ENCODE measurements at regions not wholly inside any gene's neighbourhood (a gene's known extent, or its start where the extent isn't known, plus 50 kb on each side); places are given as distances from the start of the nearest gene placed in this dataset.

DNA sequence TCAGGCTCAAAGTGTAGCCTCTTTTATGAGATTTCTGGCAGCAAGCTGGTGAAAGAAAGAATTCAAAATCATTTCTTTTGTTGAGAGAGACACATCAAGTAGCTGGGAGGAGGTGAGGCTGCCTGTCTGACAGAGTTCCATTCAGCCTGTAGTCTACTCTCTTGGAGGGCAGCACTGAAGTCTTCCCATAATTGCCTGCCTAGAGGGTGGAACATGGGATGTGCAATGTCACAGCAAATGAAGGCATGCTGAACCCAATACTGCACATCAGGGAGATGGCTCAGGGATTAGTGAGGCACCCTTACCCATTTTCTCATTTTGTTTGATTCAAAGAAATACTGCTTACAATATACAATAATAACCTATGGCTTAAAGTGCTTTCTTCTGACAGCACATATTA, 475.7 kb downstream of the TMEM232 start:
- Histone ChIP-seq H3K4me1 (no peaks in the 10 kb centered on the region), H3K27me3 (no peaks in the 10 kb centered on the region), H3K36me3 (no peaks in the 10 kb centered on the region), H3K4me3 (no peak overlapping the region), H3K27ac (no peak overlapping the region), H3K9me3 (no peaks in the 10 kb centered on the region)
- TF ChIP-seq POLR2AphosphoS5 (IDR thresholded peaks at IDR 0.05) (no peak), EP300 (IDR thresholded peaks at IDR 0.05) (no peak), POLR2A (IDR thresholded peaks at IDR 0.05) (no peak)
- TF ChIP-seq, protein P1, sequence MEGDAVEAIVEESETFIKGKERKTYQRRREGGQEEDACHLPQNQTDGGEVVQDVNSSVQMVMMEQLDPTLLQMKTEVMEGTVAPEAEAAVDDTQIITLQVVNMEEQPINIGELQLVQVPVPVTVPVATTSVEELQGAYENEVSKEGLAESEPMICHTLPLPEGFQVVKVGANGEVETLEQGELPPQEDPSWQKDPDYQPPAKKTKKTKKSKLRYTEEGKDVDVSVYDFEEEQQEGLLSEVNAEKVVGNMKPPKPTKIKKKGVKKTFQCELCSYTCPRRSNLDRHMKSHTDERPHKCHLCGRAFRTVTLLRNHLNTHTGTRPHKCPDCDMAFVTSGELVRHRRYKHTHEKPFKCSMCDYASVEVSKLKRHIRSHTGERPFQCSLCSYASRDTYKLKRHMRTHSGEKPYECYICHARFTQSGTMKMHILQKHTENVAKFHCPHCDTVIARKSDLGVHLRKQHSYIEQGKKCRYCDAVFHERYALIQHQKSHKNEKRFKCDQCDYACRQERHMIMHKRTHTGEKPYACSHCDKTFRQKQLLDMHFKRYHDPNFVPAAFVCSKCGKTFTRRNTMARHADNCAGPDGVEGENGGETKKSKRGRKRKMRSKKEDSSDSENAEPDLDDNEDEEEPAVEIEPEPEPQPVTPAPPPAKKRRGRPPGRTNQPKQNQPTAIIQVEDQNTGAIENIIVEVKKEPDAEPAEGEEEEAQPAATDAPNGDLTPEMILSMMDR (IDR thresholded peaks at IDR 0.05), result no peak
- ATAC-seq (ENCODE audit: low FRiP score in 2 of 2), result no peak
- no peak for DNase-seq

DNA sequence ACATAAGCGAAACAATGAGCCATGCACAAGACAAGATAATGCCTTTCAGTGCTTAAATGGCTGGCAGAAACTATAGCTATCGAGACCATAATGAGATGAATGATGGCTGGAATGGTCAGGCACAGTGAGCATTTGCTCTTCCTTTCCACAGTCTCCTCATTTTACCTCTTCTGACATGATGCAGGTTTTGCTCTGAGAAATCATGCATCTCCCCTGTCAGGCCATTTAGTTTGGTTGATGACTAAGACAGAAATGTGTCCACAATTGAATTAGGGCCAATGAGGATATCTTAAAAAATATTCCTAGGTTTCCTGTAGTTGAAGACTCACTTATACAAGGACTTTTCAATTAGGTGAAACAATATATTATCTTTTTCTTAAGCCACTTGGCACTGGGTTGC, 475.1 kb downstream of the TMEM232 start:
- no peaks in the 10 kb centered on the region for H3K4me1 ChIP-seq
- TF ChIP-seq, protein P1 (IDR thresholded peaks at IDR 0.05), result no peak
- no peak for TF ChIP-seq EP300 (IDR thresholded peaks at IDR 0.05)
- TF ChIP-seq POLR2AphosphoS5 (IDR thresholded peaks at IDR 0.05), result no peak
- TF ChIP-seq POLR2A (IDR thresholded peaks at IDR 0.05), result no peak
- no peaks in the 10 kb centered on the region for H3K36me3 ChIP-seq
- H3K27me3 ChIP-seq, result no peaks in the 10 kb centered on the region
- DNase-seq (no peak), ATAC-seq (ENCODE audit: low FRiP score in 2 of 2) (no peak)
- H3K9me3 ChIP-seq, result no peaks in the 10 kb centered on the region
- whole genome bisulfite sequencing, 2 donors, result 78 to 86% methylated on average over 2 of the region's 2 CpGs
- H3K27ac ChIP-seq, result no peak overlapping the region
- H3K4me3 ChIP-seq, result no peak overlapping the region

DNA sequence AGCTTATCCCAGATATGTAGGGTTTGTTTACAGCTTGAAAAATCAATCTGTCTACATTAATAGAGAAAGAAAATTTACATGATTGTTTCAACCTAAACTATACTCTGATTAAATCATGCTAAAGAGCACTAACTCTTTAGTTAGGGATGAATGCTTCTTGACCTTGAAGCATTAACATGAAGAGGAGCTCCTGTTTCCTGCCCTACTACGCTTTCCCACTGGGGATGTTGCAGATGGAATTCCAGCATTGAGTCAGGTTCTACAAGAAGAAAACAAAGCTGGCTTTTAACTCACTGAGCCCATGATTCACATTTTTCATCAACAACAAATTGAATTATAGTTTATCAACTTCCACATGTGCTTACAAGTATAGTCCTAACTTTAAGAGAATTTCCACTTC, 471.3 kb downstream of the TMEM232 start:
- no peak for DNase-seq
- ATAC-seq (ENCODE audit: low FRiP score in 2 of 2), result no peak
- Histone ChIP-seq H3K27me3 (no peaks in the 10 kb centered on the region), H3K4me3 (no peak overlapping the region), H3K36me3 (no peaks in the 10 kb centered on the region), H3K27ac (no peak overlapping the region), H3K9me3 (no peaks in the 10 kb centered on the region), H3K4me1 (peaks cover 0 to 4% (median 0%) of the 10 kb centered on the region in 4 donors)
- 72 to 74% methylated on average over 1 of the region's 1 CpG for WGBS, 2 donors
- TF ChIP-seq POLR2AphosphoS5 (IDR thresholded peaks at IDR 0.05) (no peak), POLR2A (IDR thresholded peaks at IDR 0.05) (no peak), EP300 (IDR thresholded peaks at IDR 0.05) (no peak)
- TF ChIP-seq, protein P1 (IDR thresholded peaks at IDR 0.05), result no peak

DNA sequence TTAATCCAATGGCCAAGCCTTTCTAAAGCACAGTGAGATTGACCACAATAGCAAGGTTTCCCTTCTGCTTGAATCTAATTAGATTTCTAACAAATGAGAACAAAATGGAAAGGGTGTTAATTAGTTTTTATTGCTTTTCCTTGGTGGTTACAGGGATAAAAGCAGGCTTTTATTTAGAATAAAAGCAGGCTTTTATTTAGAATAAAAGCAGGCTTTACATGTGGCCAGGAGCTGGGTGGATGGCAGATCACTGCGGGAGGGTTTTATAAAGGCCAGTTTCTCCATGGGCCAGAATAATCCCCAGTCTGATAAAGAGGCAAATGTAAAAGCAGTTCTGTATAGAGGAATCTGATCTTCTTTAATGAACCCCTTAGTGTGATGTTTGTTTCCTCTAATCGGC, 470.2 kb downstream of the TMEM232 start:
- ATAC-seq (ENCODE audit: low FRiP score in 2 of 2) (no peak), DNase-seq (no peak)
- Histone ChIP-seq H3K4me3 (no peak overlapping the region), H3K27me3 (no peaks in the 10 kb centered on the region), H3K36me3 (no peaks in the 10 kb centered on the region), H3K9me3 (no peaks in the 10 kb centered on the region), H3K4me1 (peaks cover 0 to 4% (median 0%) of the 10 kb centered on the region in 4 donors), H3K27ac (no peak overlapping the region)
- WGBS, 2 donors, result 63 to 65% methylated on average over 2 of the region's 2 CpGs
- no peak for TF ChIP-seq EP300 (IDR thresholded peaks at IDR 0.05)
- no peak for TF ChIP-seq POLR2AphosphoS5 (IDR thresholded peaks at IDR 0.05)
- TF ChIP-seq, protein P1 (IDR thresholded peaks at IDR 0.05), result no peak
- TF ChIP-seq POLR2A (IDR thresholded peaks at IDR 0.05), result no peak

DNA sequence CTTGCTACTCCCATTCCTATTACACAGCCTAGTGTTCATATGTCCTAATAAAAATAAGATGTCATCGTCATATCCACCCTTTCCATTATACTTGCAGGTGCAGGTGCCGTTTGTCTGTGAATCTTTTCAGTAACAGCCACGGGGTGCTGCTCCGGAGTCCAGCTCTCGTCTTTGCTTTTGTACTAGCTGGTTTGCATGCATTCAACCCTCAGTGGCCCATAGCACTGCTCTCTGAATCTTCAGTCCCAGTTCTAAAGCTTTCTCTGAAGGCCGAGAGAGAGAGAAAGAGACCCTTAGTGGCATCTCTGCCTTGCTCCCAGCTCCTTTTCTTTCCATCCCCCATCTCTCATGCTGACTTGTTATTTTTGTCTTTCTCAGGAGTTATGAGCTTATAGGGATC, 468.5 kb downstream of the TMEM232 start:
- no peak for ATAC-seq (ENCODE audit: low FRiP score in 2 of 2)
- H3K4me3 ChIP-seq, result no peak overlapping the region
- WGBS, 2 donors, result 89% methylated on average over 6 of the region's 6 CpGs
- TF ChIP-seq, protein P1 (IDR thresholded peaks at IDR 0.05), result no peak
- no peaks in the 10 kb centered on the region for H3K27me3 ChIP-seq
- DNase-seq, result no peak
- H3K27ac ChIP-seq, result no peak overlapping the region
- no peaks in the 10 kb centered on the region for H3K36me3 ChIP-seq
- no peaks in the 10 kb centered on the region for H3K9me3 ChIP-seq
- peaks cover 0 to 4% (median 0%) of the 10 kb centered on the region in 4 donors for H3K4me1 ChIP-seq
